ENCODE measurements at regions not wholly inside any gene's neighbourhood (a gene's known extent, or its start where the extent isn't known, plus 50 kb on each side); places are given as distances from the start of the nearest gene placed in this dataset.

DNA sequence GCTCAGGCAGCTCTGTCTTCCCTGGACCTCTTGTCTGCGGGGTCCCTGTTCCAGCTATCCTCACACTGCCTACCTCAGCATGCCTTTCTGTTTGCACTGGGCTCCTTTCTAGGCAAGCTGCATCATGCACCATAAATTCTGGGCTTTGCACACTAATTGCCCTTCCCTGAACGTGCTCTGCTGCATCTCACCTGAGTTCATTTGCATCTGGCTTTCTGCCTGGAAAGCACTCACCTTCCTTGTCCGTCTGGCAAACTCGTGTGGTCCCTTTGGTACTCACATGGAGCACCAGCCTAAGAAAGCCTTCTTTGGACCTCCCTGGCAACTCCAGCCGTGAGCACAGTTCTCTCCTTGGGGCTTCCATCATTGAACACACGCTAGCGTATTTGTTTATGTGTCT lies 365.6 kb downstream of the SV2B start:
- Histone ChIP-seq H3K79me2 (ENCODE audit: insufficient read depth, low read length) (no peaks in the 10 kb centered on the region), H3K36me3 (ENCODE audit: low read length) (no peaks in the 10 kb centered on the region), H3K27me3 (ENCODE audit: low read length) (no peaks in the 10 kb centered on the region), H4K20me1 (ENCODE audit: low read depth, low read length) (no peaks in the 10 kb centered on the region), H3K4me3 (ENCODE audit: insufficient read depth, low read length, poor library complexity, severe bottlenecking) (no peak overlapping the region), H3K9me3 (ENCODE audit: insufficient read depth, low read length) (no peaks in the 10 kb centered on the region), H3K9me2 (replicated peaks; ENCODE audit: insufficient read depth, low read length) (no peaks in the 10 kb centered on the region), H3F3A (ENCODE audit: insufficient read depth) (no peaks in the 10 kb centered on the region), H3K27ac (ENCODE audit: low read depth, low read length) (no peak overlapping the region), H3K4me2 (ENCODE audit: low read depth, low read length, poor library complexity, severe bottlenecking) (no peak overlapping the region), H2AFZ (ENCODE audit: low read depth, low read length, severe bottlenecking) (no peak overlapping the region), H3K9ac (ENCODE audit: low read length) (no peak overlapping the region)
- TF ChIP-seq, protein P1, sequence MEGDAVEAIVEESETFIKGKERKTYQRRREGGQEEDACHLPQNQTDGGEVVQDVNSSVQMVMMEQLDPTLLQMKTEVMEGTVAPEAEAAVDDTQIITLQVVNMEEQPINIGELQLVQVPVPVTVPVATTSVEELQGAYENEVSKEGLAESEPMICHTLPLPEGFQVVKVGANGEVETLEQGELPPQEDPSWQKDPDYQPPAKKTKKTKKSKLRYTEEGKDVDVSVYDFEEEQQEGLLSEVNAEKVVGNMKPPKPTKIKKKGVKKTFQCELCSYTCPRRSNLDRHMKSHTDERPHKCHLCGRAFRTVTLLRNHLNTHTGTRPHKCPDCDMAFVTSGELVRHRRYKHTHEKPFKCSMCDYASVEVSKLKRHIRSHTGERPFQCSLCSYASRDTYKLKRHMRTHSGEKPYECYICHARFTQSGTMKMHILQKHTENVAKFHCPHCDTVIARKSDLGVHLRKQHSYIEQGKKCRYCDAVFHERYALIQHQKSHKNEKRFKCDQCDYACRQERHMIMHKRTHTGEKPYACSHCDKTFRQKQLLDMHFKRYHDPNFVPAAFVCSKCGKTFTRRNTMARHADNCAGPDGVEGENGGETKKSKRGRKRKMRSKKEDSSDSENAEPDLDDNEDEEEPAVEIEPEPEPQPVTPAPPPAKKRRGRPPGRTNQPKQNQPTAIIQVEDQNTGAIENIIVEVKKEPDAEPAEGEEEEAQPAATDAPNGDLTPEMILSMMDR (IDR thresholded peaks at IDR 0.05; ENCODE audit: insufficient read depth, low read length, poor library complexity, severe bottlenecking): no peak
- TF ChIP-seq EZH2phosphoT487 (conservative IDR thresholded peaks at IDR 0.05; ENCODE audit: low read length): no peak

DNA sequence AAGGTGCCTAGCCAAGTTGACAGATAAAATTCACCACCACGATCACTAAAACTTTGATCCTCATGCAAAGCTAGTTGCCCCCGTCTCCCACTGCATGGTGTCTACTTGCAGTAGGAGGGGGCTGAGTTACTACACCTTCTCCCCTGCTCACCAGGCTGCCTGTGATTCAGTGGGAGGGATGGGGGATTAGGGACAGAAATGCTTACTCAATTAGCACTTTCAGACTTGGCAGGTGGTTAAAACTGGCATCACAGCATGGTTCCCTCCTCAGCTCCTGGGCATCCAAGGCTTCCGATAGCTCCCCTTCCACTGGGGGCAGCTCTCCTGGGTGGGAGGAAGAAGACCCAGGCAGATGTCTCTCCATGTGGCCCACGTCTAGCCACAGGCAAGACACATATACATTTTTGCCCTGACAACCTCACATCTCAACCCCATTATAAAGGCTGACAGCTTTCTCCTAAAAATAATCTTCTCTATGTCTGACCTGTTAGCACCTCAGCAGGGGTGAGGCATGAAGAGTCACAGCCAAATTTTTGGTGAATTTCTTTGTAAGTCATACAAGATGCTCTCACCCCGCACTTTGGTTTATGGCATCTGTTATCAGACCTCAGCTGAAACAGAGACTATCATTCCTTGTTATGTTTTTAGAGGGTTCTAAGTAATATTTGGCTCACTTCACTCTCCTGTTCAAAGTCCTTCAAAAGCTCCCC lies 369.0 kb downstream of the SV2B start:
- Histone ChIP-seq H4K20me1 (ENCODE audit: low read depth, low read length) (no peaks in the 10 kb centered on the region), H2AFZ (ENCODE audit: low read depth, low read length, severe bottlenecking) (no peak overlapping the region), H3F3A (ENCODE audit: insufficient read depth) (no peaks in the 10 kb centered on the region), H3K4me2 (ENCODE audit: low read depth, low read length, poor library complexity, severe bottlenecking) (no peak overlapping the region), H3K9me2 (replicated peaks; ENCODE audit: insufficient read depth, low read length) (no peaks in the 10 kb centered on the region), H3K36me3 (ENCODE audit: low read length) (no peaks in the 10 kb centered on the region), H3K79me2 (ENCODE audit: insufficient read depth, low read length) (no peaks in the 10 kb centered on the region), H3K27me3 (ENCODE audit: low read length) (no peaks in the 10 kb centered on the region), H3K27ac (ENCODE audit: low read depth, low read length) (no peak overlapping the region), H3K4me3 (ENCODE audit: insufficient read depth, low read length, poor library complexity, severe bottlenecking) (no peak overlapping the region), H3K9ac (ENCODE audit: low read length) (no peak overlapping the region), H3K9me3 (ENCODE audit: insufficient read depth, low read length) (no peaks in the 10 kb centered on the region)
- TF ChIP-seq, protein P1 (IDR thresholded peaks at IDR 0.05; ENCODE audit: insufficient read depth, low read length, poor library complexity, severe bottlenecking): no peak
- no peak for TF ChIP-seq EZH2phosphoT487 (conservative IDR thresholded peaks at IDR 0.05; ENCODE audit: low read length)

DNA sequence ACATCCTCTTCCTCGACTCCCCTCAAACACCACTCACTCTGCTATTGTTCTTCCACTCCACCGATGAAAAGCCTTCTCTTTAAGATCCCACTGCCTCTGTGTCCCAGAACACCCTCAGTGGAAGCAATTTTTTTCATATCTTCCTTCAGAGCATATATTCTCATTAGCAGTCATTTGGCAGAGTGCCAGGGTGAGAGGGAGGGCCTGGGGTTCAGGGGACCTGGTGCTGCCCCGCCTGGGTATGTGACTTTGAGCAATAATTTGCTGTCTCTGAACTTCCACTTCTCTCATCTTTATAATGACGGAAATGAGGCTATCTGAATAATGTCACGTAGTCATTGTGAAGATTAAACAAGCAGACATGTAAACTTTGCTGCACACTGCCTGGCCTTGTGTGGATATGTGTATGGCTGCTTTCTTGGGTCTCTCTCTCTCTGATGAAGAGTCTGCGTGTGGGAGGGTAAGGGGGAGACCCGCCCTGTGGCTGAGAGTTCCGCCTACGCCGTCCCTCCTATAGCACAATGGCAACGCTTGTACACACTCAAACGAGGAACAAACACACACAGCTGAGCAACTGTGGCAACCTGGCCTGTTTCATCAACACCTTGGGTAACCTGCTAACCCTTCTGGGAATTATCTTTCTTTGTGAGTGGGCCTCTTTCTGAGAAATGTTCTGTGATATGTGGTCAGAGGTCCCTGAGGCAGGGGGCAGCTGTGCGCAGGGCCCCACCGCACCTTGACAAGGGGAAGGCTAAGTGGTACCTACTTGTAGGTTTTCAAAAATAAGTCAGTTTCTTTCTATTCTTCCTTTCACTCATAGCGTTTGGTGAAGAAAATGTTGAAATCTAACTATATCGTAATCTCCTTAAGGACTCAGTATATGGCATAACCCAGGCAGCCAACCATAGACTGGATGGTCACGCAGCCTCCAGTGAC lies 369.8 kb downstream of the SV2B start:
- H3K9me2 ChIP-seq (replicated peaks; ENCODE audit: insufficient read depth, low read length): no peaks in the 10 kb centered on the region
- TF ChIP-seq EZH2phosphoT487 (conservative IDR thresholded peaks at IDR 0.05; ENCODE audit: low read length): no peak
- TF ChIP-seq, protein P1 (IDR thresholded peaks at IDR 0.05; ENCODE audit: insufficient read depth, low read length, poor library complexity, severe bottlenecking): no peak
- no peak overlapping the region for H2AFZ ChIP-seq (ENCODE audit: low read depth, low read length, severe bottlenecking)
- no peak overlapping the region for H3K27ac ChIP-seq (ENCODE audit: low read depth, low read length)
- H3K27me3 ChIP-seq (ENCODE audit: low read length): no peaks in the 10 kb centered on the region
- H3K4me3 ChIP-seq (ENCODE audit: insufficient read depth, low read length, poor library complexity, severe bottlenecking): no peak overlapping the region
- no peaks in the 10 kb centered on the region for H3F3A ChIP-seq (ENCODE audit: insufficient read depth)
- H3K79me2 ChIP-seq (ENCODE audit: insufficient read depth, low read length): no peaks in the 10 kb centered on the region
- H3K4me2 ChIP-seq (ENCODE audit: low read depth, low read length, poor library complexity, severe bottlenecking): no peak overlapping the region
- no peaks in the 10 kb centered on the region for H3K9me3 ChIP-seq (ENCODE audit: insufficient read depth, low read length)
- H3K36me3 ChIP-seq (ENCODE audit: low read length): no peaks in the 10 kb centered on the region
- no peak overlapping the region for H3K9ac ChIP-seq (ENCODE audit: low read length)
- H4K20me1 ChIP-seq (ENCODE audit: low read depth, low read length): no peaks in the 10 kb centered on the region

Data from SU-DHL-6 (cell line).